Karpas-422 (cell line): ENCODE measurements at regions not wholly inside any gene's neighbourhood (a gene's known extent, or its start where the extent isn't known, plus 50 kb on each side); places are given as distances from the start of the nearest gene placed in this dataset.

Experiments
- DNase-seq: peaks from one replicate; pipeline ENCODE4 v3.0.0-alpha.2; 2015
- H2AFZ ChIP-seq: fragments of 200-600 bp; sonication (generic); 2 replicates; pipeline ENCODE4 v1.6.1; 2014; ENCODE audit warnings: antibody characterized with exemption, low read length, mixed read lengths
- H3K27ac ChIP-seq: fragments of 200-600 bp; sonication (generic); 2 replicates; pipeline ENCODE4 v1.5.1; 2014; ENCODE audit warnings: mild to moderate bottlenecking, low read length, moderate library complexity
- H3K27me3 ChIP-seq: fragments of 200-600 bp; sonication (generic); 2 replicates; pipeline ENCODE4 v1.6.1; 2014; ENCODE audit warnings: low read length, mixed read lengths
- H3K36me3 ChIP-seq: fragments of 200-600 bp; sonication (generic); 2 replicates; pipeline ENCODE4 v1.6.1; 2014; ENCODE audit warnings: low read length, mixed read lengths; ENCODE audit not compliant: insufficient read depth
- H3K4me1 ChIP-seq: fragments of 200-600 bp; sonication (generic); 2 replicates; pipeline ENCODE4 v1.6.1; 2014; ENCODE audit warnings: mild to moderate bottlenecking, low read length, mixed read lengths
- H3K4me2 ChIP-seq: fragments of 200-600 bp; sonication (generic); 2 replicates; pipeline ENCODE4 v1.6.1; 2014; ENCODE audit warnings: low read length, low read depth, mild to moderate bottlenecking; ENCODE audit not compliant: poor library complexity, severe bottlenecking
- H3K4me3 ChIP-seq: fragments of 200-600 bp; sonication (generic); 2 replicates; pipeline ENCODE4 v1.5.1; 2014; ENCODE audit warnings: mild to moderate bottlenecking, antibody characterized with exemption, low read length, mixed read lengths
- H3K79me2 ChIP-seq: fragments of 200-600 bp; sonication (generic); 2 replicates; pipeline ENCODE4 v1.6.1; 2014; ENCODE audit warnings: mild to moderate bottlenecking, low read length, mixed read lengths
- H3K9ac ChIP-seq: fragments of 200-600 bp; sonication (generic); 2 replicates; pipeline ENCODE4 v1.6.0; 2014; ENCODE audit warnings: low read length
- H3K9me2 ChIP-seq: fragments of 200-600 bp; sonication (generic), shearing (Covaris generic); replicated peaks from 2 replicates; pipeline ENCODE4 v1.6.0; 2014; ENCODE audit warnings: mild to moderate bottlenecking, low read length, moderate library complexity; ENCODE audit not compliant: insufficient read depth
- H3K9me3 ChIP-seq: fragments of 300-700, 200-600 bp; sonication (generic); 2 replicates; pipeline ENCODE4 v1.6.1; 2014; ENCODE audit warnings: low read length, mixed read lengths
- H4K20me1 ChIP-seq: fragments of 200-600 bp; sonication (generic); 2 replicates; pipeline ENCODE4 v1.6.1; 2014; ENCODE audit warnings: mild to moderate bottlenecking, antibody characterized with exemption, low read length, low read depth; ENCODE audit not compliant: insufficient read depth

GRCh38 chr15:62406305-62406891 is 241.3 kb upstream of the C2CD4B start:
- H3K27ac ChIP-seq, result no peak overlapping the region
- no peaks in the 10 kb centered on the region for H3K79me2 ChIP-seq
- no peaks in the 10 kb centered on the region for H3K4me1 ChIP-seq
- no peak overlapping the region for H3K4me2 ChIP-seq
- no peaks in the 10 kb centered on the region for H3K9me2 ChIP-seq
- 0 out of 2 replicates have a peak, but pooled peaks cover 3% of the 10 kb centered on the region for H4K20me1 ChIP-seq
- no peak overlapping the region for H3K9ac ChIP-seq
- no peaks in the 10 kb centered on the region for H3K9me3 ChIP-seq
- no peak for DNase-seq
- H2AFZ ChIP-seq, result no peak overlapping the region
- no peaks in the 10 kb centered on the region for H3K36me3 ChIP-seq
- no peaks in the 10 kb centered on the region for H3K27me3 ChIP-seq
- no peak overlapping the region for H3K4me3 ChIP-seq

- no peak overlapping the region for H3K4me3 ChIP-seq
- H3K9me2 ChIP-seq, result no peaks in the 10 kb centered on the region
- no peak overlapping the region for H2AFZ ChIP-seq
- no peak overlapping the region for H3K9ac ChIP-seq
- H3K9me3 ChIP-seq, result no peaks in the 10 kb centered on the region
- no peak overlapping the region for H3K4me2 ChIP-seq
- no peaks in the 10 kb centered on the region for H3K4me1 ChIP-seq
- H3K27ac ChIP-seq, result no peak overlapping the region
- H4K20me1 ChIP-seq, result 0 out of 2 replicates have a peak, but pooled peaks cover 3% of the 10 kb centered on the region
- H3K36me3 ChIP-seq, result no peaks in the 10 kb centered on the region
- no peaks in the 10 kb centered on the region for H3K79me2 ChIP-seq
- no peaks in the 10 kb centered on the region for H3K27me3 ChIP-seq
- DNase-seq, result no peak
Measured at GRCh38 chr15:62407216-62407615, 242.1 kb upstream of the C2CD4B start.

GRCh38 chr15:62407962-62408361 is 242.9 kb upstream of the C2CD4B start:
- Histone ChIP-seq H3K27ac (no peak overlapping the region), H3K9ac (no peak overlapping the region), H3K79me2 (no peaks in the 10 kb centered on the region), H4K20me1 (0 out of 2 replicates have a peak, but pooled peaks cover 3% of the 10 kb centered on the region), H3K36me3 (no peaks in the 10 kb centered on the region), H3K9me3 (no peaks in the 10 kb centered on the region), H3K9me2 (no peaks in the 10 kb centered on the region), H3K4me2 (no peak overlapping the region), H2AFZ (no peak overlapping the region), H3K4me1 (no peaks in the 10 kb centered on the region), H3K4me3 (no peak overlapping the region), H3K27me3 (no peaks in the 10 kb centered on the region)
- DNase-seq, result no peak

GRCh38 chr15:62409466-62409865 is 244.4 kb upstream of the C2CD4B start:
- Histone ChIP-seq H3K9ac (no peak overlapping the region), H3K27ac (no peak overlapping the region), H3K27me3 (no peaks in the 10 kb centered on the region), H3K36me3 (no peaks in the 10 kb centered on the region), H3K4me2 (no peak overlapping the region), H3K4me3 (no peak overlapping the region), H3K4me1 (no peaks in the 10 kb centered on the region), H3K9me2 (no peaks in the 10 kb centered on the region), H3K79me2 (no peaks in the 10 kb centered on the region), H3K9me3 (no peaks in the 10 kb centered on the region), H2AFZ (no peak overlapping the region), H4K20me1 (0 out of 2 replicates have a peak, but pooled peaks cover 6% of the 10 kb centered on the region)
- no peak for DNase-seq

GRCh38 chr15:62412686-62413085 is 247.6 kb upstream of the C2CD4B start:
- DNase-seq, result no peak
- H3K9me3 ChIP-seq, result no peaks in the 10 kb centered on the region
- H3K4me1 ChIP-seq, result no peaks in the 10 kb centered on the region
- H3K79me2 ChIP-seq, result no peaks in the 10 kb centered on the region
- no peak overlapping the region for H2AFZ ChIP-seq
- no peaks in the 10 kb centered on the region for H3K36me3 ChIP-seq
- no peak overlapping the region for H3K27ac ChIP-seq
- H3K9me2 ChIP-seq, result no peaks in the 10 kb centered on the region
- H3K4me3 ChIP-seq, result no peak overlapping the region
- H3K27me3 ChIP-seq, result no peaks in the 10 kb centered on the region
- H4K20me1 ChIP-seq, result 0 out of 2 replicates have a peak, but pooled peaks cover 4% of the 10 kb centered on the region
- H3K4me2 ChIP-seq, result no peak overlapping the region
- H3K9ac ChIP-seq, result no peak overlapping the region

- no peaks in the 10 kb centered on the region for H3K9me3 ChIP-seq
- H2AFZ ChIP-seq, result no peak overlapping the region
- no peaks in the 10 kb centered on the region for H3K9me2 ChIP-seq
- no peaks in the 10 kb centered on the region for H3K36me3 ChIP-seq
- no peak overlapping the region for H3K4me3 ChIP-seq
- no peaks in the 10 kb centered on the region for H3K27me3 ChIP-seq
- no peak overlapping the region for H3K4me2 ChIP-seq
- no peaks in the 10 kb centered on the region for H3K4me1 ChIP-seq
- H4K20me1 ChIP-seq, result 0 out of 2 replicates have a peak, but pooled peaks cover 4% of the 10 kb centered on the region
- no peaks in the 10 kb centered on the region for H3K79me2 ChIP-seq
- DNase-seq, result no peak
- H3K9ac ChIP-seq, result no peak overlapping the region
- no peak overlapping the region for H3K27ac ChIP-seq
Measured at GRCh38 chr15:62413153-62413552, 248.1 kb upstream of the C2CD4B start.

- Histone ChIP-seq H3K27ac (no peak overlapping the region), H3K4me2 (no peak overlapping the region), H3K9me2 (no peaks in the 10 kb centered on the region), H3K79me2 (no peaks in the 10 kb centered on the region), H3K9me3 (no peaks in the 10 kb centered on the region), H2AFZ (no peak overlapping the region), H3K4me1 (no peaks in the 10 kb centered on the region), H3K27me3 (no peaks in the 10 kb centered on the region), H3K9ac (no peak overlapping the region), H4K20me1 (0 out of 2 replicates have a peak, but pooled peaks cover 4% of the 10 kb centered on the region), H3K4me3 (no peak overlapping the region), H3K36me3 (no peaks in the 10 kb centered on the region)
- no peak for DNase-seq
Measured at GRCh38 chr15:62413786-62414185, 248.7 kb upstream of the C2CD4B start.

GRCh38 chr15:62415498-62415897 is 250.4 kb upstream of the C2CD4B start:
- Histone ChIP-seq H3K9ac (no peak overlapping the region), H3K27ac (no peak overlapping the region), H3K36me3 (no peaks in the 10 kb centered on the region), H2AFZ (no peak overlapping the region), H3K27me3 (no peaks in the 10 kb centered on the region), H3K4me3 (no peak overlapping the region), H3K9me3 (no peaks in the 10 kb centered on the region), H3K4me1 (no peaks in the 10 kb centered on the region), H3K4me2 (no peak overlapping the region), H3K9me2 (no peaks in the 10 kb centered on the region), H4K20me1 (0 out of 2 replicates have a peak, but pooled peaks cover 4% of the 10 kb centered on the region), H3K79me2 (no peaks in the 10 kb centered on the region)
- no peak for DNase-seq
